ENCODE measurements at regions not wholly inside any gene's neighbourhood (a gene's known extent, or its start where the extent isn't known, plus 50 kb on each side); places are given as distances from the start of the nearest gene placed in this dataset.
A peak's percentile ranks its signal among the peaks of the same experiment; 100 is the strongest.
"Not testable (repeated sequence)": the region's sequence is repeated elsewhere in the genome, so short reads cannot be mapped to it uniquely, and the experiment has no call there.

GRCh38 chr4:159552979-159553768, 450.3 kb downstream of the RAPGEF2 start:
- no peak for DNase-seq

- DNase-seq: no peak
Measured at GRCh38 chr4:159555873-159556272, 453.0 kb downstream of the RAPGEF2 start.

- DNase-seq: no peak
Measured at GRCh38 chr4:159562366-159562765, 459.5 kb downstream of the RAPGEF2 start.

- no peak for DNase-seq
Measured at GRCh38 chr4:159563257-159563656, 460.4 kb downstream of the RAPGEF2 start.

GRCh38 chr4:159564615-159565014, 461.7 kb downstream of the RAPGEF2 start:
- no peak for DNase-seq

GRCh38 chr4:159566786-159567185, 463.9 kb downstream of the RAPGEF2 start:
- DNase-seq: no peak

- no peak for DNase-seq
Measured at GRCh38 chr4:159577241-159577640, 474.4 kb downstream of the RAPGEF2 start.

- DNase-seq: no peak
Measured at GRCh38 chr4:159582685-159583084, 479.8 kb downstream of the RAPGEF2 start.

GRCh38 chr4:159592898-159593556, 490.1 kb downstream of the RAPGEF2 start:
- DNase-seq: no peak

GRCh38 chr4:159593681-159594080, 490.8 kb downstream of the RAPGEF2 start:
- no peak for DNase-seq

GRCh38 chr4:159594576-159594975, 491.7 kb downstream of the RAPGEF2 start:
- no peak for DNase-seq

- DNase-seq: not testable (repeated sequence)
Measured at GRCh38 chr4:159595101-159595500, 492.2 kb downstream of the RAPGEF2 start.

GRCh38 chr4:159598602-159599001, 495.7 kb downstream of the RAPGEF2 start:
- no peak for DNase-seq

- DNase-seq: no peak
Measured at GRCh38 chr4:159600061-159600460, 497.2 kb downstream of the RAPGEF2 start.

- DNase-seq: no peak
Measured at GRCh38 chr4:159604781-159605180, 501.9 kb downstream of the RAPGEF2 start.

- DNase-seq: no peak
Measured at GRCh38 chr4:159606835-159607234, 504.0 kb downstream of the RAPGEF2 start.

GRCh38 chr4:159607809-159608208, 504.9 kb downstream of the RAPGEF2 start:
- DNase-seq: peak in 1 of 2 donors; percentile 5

- peak in 1 of 2 donors; percentile 7 for DNase-seq
Measured at GRCh38 chr4:159608436-159608835, 505.6 kb downstream of the RAPGEF2 start.

GRCh38 chr4:159632031-159632430, 529.2 kb downstream of the RAPGEF2 start:
- no peak for DNase-seq

- no peak for DNase-seq
Measured at GRCh38 chr4:159639671-159640323, 536.9 kb downstream of the RAPGEF2 start.

GRCh38 chr4:159649237-159649636, 546.4 kb downstream of the RAPGEF2 start:
- DNase-seq: no peak

GRCh38 chr4:159652871-159653270, 550.0 kb downstream of the RAPGEF2 start:
- DNase-seq: no peak

- DNase-seq: no peak
Measured at GRCh38 chr4:159655547-159655946, 552.7 kb downstream of the RAPGEF2 start.

GRCh38 chr4:159669094-159669493, 566.2 kb downstream of the RAPGEF2 start:
- no peak for DNase-seq

All from hippocampal formation (tissue), 2 donors.